ENCODE measurements at regions not wholly inside any gene's neighbourhood (a gene's known extent, or its start where the extent isn't known, plus 50 kb on each side); places are given as distances from the start of the nearest gene placed in this dataset.

GRCh38 chr6:158920311-158920905 lies 79.6 kb downstream of the RSPH3 start:
- TF ChIP-seq CTCF (IDR thresholded peaks at IDR 0.05) (no peak), POLR2A (IDR thresholded peaks at IDR 0.05) (no peak)
